ENCODE measurements at regions not wholly inside any gene's neighbourhood (a gene's known extent, or its start where the extent isn't known, plus 50 kb on each side); places are given as distances from the start of the nearest gene placed in this dataset.
"Not testable (repeated sequence)": the region's sequence is repeated elsewhere in the genome, so short reads cannot be mapped to it uniquely, and the experiment has no call there.

DNA sequence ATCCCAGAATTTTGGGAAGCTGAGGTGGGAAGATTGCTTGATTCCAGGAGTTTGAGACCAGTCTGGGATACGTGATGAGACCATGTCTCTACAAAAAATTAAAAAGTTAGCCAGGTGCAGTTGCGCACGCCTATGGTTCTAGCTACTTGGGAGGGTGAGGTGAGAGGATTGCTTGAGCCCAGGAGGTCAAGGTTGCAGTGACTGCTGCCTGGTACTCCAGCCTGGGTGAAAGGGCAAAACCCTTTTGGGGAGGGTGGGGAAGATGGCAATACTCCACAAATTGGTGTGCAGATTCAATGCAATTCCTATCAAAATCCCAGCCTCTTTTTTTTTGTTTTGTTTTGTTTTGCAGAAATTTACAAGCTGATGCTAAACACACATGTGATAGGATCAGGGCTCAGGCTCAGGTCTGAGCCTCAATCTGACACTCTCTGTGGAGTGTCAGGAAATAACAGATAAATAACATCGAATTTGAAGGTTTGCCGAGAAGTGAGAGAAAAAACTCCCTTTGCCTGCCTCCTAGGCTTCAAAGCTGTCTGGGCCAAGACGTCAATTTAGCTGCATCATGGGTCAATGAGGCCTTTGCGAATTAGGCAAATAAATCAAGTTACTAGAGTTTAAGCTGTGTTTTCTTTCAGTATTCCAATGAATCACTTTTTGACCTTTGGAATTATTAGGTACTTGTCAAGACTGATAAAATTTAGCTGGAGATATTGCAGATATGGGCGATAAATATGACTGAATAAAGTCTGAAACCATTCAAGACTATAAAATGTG is 142.5 kb upstream of the PTPN20 start:
- H3K9me3 Mint-ChIP-seq (ENCODE audit: unreplicated experiment); H3K36me3 ChIP-seq (ENCODE audit: control insufficient read depth, insufficient read depth, low read length); H3K27me3 Mint-ChIP-seq (ENCODE audit: insufficient read depth, unreplicated experiment); POLR2A ChIA-PET; H3K4me3 ChIP-seq (ENCODE audit: low read depth, low read length); H3K4me1 ChIP-seq; DNase-seq; H3K9me3 ChIP-seq; H3K36me3 Mint-ChIP-seq (ENCODE audit: insufficient read depth, unreplicated experiment); BruUV-seq (replicated peaks); H3K27ac Mint-ChIP-seq (ENCODE audit: unreplicated experiment); H3K4me1 Mint-ChIP-seq (ENCODE audit: low read depth, unreplicated experiment); intact Hi-C loops (cut with micrococcal nuclease; ENCODE audit: unreplicated experiment); H3K4me3 Mint-ChIP-seq (ENCODE audit: unreplicated experiment); CTCF ChIA-PET; H3K27me3 ChIP-seq (replicated peaks; ENCODE audit: control insufficient read depth, insufficient read depth, low read length): not testable (repeated sequence)

GRCh38 chr10:46773178-46773896 is 137.9 kb upstream of the PTPN20 start:
- CTCF ChIA-PET; H3K27me3 ChIP-seq (replicated peaks; ENCODE audit: control insufficient read depth, insufficient read depth, low read length); H3K36me3 ChIP-seq (ENCODE audit: control insufficient read depth, insufficient read depth, low read length); H3K4me1 ChIP-seq; DNase-seq; H3K27ac Mint-ChIP-seq (ENCODE audit: unreplicated experiment); H3K4me3 Mint-ChIP-seq (ENCODE audit: unreplicated experiment); H3K9me3 Mint-ChIP-seq (ENCODE audit: unreplicated experiment); H3K9me3 ChIP-seq; H3K4me1 Mint-ChIP-seq (ENCODE audit: low read depth, unreplicated experiment); BruUV-seq (replicated peaks); POLR2A ChIA-PET; H3K27me3 Mint-ChIP-seq (ENCODE audit: insufficient read depth, unreplicated experiment); H3K4me3 ChIP-seq (ENCODE audit: low read depth, low read length); H3K36me3 Mint-ChIP-seq (ENCODE audit: insufficient read depth, unreplicated experiment); intact Hi-C loops (cut with micrococcal nuclease; ENCODE audit: unreplicated experiment): not testable (repeated sequence)

DNA sequence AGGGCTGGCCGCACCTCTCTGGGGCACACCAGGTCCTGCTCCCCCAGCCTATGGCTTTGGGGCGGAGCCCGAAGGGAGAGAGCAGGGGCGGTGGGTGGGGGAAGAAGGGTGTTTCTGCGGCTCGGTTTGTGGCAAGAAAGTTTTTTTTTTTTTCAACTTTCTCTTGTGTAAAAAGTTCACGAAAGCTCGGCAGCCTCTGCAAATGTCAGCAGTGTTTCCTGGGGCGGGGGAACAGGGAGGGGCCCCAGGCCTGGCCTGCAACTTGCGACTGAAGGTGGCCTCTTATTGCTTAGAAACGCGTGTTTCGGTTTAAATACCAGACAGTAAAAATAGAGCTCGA is 137.4 kb upstream of the PTPN20 start:
- H3K9me3 ChIP-seq; H3K27ac Mint-ChIP-seq (ENCODE audit: unreplicated experiment); H3K27me3 ChIP-seq (replicated peaks; ENCODE audit: control insufficient read depth, insufficient read depth, low read length); CTCF ChIA-PET; H3K4me3 ChIP-seq (ENCODE audit: low read depth, low read length); H3K4me1 Mint-ChIP-seq (ENCODE audit: low read depth, unreplicated experiment); H3K4me3 Mint-ChIP-seq (ENCODE audit: unreplicated experiment); POLR2A ChIA-PET; DNase-seq; H3K9me3 Mint-ChIP-seq (ENCODE audit: unreplicated experiment); intact Hi-C loops (cut with micrococcal nuclease; ENCODE audit: unreplicated experiment); H3K27me3 Mint-ChIP-seq (ENCODE audit: insufficient read depth, unreplicated experiment); H3K36me3 ChIP-seq (ENCODE audit: control insufficient read depth, insufficient read depth, low read length); H3K36me3 Mint-ChIP-seq (ENCODE audit: insufficient read depth, unreplicated experiment); H3K4me1 ChIP-seq; BruUV-seq (replicated peaks): not testable (repeated sequence)

DNA sequence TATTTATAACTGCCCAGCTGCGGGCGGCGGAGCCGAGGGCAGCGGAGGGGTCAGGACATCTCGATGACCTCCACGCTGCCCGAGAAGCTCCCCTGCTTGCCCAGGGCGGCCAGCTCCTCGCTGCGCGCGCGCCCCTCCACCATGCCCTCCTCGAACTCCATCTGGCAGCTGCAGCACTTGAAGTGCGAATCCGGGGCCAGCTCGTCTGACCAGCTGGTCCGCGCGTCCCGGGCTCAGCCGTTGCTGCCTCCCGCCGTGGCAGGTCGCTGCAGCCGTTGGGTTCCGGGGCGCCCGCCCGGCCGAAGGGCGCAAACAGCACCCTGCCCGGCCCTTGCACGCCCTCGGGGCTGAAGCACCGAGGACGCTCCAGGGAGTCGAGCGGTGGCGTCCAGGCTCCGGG is 136.9 kb upstream of the PTPN20 start:
- H3K36me3 ChIP-seq (ENCODE audit: control insufficient read depth, insufficient read depth, low read length); BruUV-seq (replicated peaks); H3K27me3 Mint-ChIP-seq (ENCODE audit: insufficient read depth, unreplicated experiment); H3K27ac Mint-ChIP-seq (ENCODE audit: unreplicated experiment); H3K4me1 Mint-ChIP-seq (ENCODE audit: low read depth, unreplicated experiment); POLR2A ChIA-PET; H3K9me3 ChIP-seq; H3K4me1 ChIP-seq; CTCF ChIA-PET; DNase-seq; H3K36me3 Mint-ChIP-seq (ENCODE audit: insufficient read depth, unreplicated experiment); intact Hi-C loops (cut with micrococcal nuclease; ENCODE audit: unreplicated experiment); H3K4me3 Mint-ChIP-seq (ENCODE audit: unreplicated experiment); H3K4me3 ChIP-seq (ENCODE audit: low read depth, low read length); H3K9me3 Mint-ChIP-seq (ENCODE audit: unreplicated experiment); H3K27me3 ChIP-seq (replicated peaks; ENCODE audit: control insufficient read depth, insufficient read depth, low read length): not testable (repeated sequence)

DNA sequence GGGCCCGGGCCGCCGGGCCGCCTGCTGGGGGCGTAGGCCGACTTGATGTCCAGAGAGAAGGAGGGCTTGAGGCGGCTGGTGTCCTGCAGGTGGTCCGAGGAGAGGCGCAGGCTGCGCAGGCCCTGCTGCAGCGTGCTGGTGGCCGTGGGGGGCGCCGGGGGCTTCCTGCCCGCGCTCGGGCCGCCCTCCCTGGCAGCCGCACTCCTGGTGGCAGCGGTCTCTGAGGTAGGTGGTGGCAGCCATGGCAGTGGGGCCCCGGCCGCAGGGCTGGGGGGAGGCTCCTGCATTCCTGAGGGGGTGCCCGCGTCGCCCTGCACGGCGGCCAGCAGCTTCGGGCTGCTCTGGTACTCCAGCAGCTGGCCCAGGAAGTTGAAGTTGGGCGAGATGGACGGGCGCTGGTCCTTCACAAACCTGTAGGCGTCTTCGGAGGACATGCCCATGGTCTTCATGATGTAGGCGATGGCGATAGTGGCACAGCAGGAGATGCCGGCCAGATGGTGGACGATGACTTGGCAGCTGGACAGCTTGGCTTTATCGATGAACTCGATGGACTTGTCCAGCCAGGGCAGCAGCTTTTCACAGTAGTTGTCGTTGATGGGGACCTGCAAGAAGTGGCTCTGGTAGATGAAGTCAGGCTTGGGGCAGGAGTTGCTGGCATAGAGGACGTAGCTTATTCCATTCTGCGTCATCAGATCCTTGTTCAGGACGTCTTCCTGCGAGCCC is 136.1 kb upstream of the PTPN20 start:
- intact Hi-C loops (cut with micrococcal nuclease; ENCODE audit: unreplicated experiment); CTCF ChIA-PET; H3K4me1 ChIP-seq; POLR2A ChIA-PET; H3K4me3 Mint-ChIP-seq (ENCODE audit: unreplicated experiment); H3K36me3 ChIP-seq (ENCODE audit: control insufficient read depth, insufficient read depth, low read length); H3K9me3 Mint-ChIP-seq (ENCODE audit: unreplicated experiment); H3K4me1 Mint-ChIP-seq (ENCODE audit: low read depth, unreplicated experiment); H3K9me3 ChIP-seq; BruUV-seq (replicated peaks); H3K27me3 Mint-ChIP-seq (ENCODE audit: insufficient read depth, unreplicated experiment); H3K27me3 ChIP-seq (replicated peaks; ENCODE audit: control insufficient read depth, insufficient read depth, low read length); H3K27ac Mint-ChIP-seq (ENCODE audit: unreplicated experiment); H3K4me3 ChIP-seq (ENCODE audit: low read depth, low read length); DNase-seq; H3K36me3 Mint-ChIP-seq (ENCODE audit: insufficient read depth, unreplicated experiment): not testable (repeated sequence)

DNA sequence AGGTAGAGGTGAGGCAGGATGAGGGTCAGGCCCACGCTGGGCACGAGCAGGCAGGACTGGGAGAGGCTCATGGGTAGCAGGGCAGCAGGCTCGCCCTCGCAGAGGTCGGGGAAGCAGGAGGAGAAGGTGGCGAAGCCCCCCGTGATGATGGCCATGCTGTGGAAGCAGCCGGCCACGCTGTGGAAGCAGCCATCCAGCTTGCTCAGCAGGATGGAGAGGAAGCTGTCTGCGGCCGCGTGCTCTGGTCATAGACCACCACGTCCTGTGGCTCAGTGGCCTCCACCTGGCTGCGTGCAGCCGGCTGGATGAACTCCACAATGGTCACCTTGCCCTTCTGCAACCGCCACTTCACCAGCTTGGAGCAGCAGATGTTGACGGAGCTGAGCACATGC is 135.6 kb upstream of the PTPN20 start:
- H3K36me3 ChIP-seq (ENCODE audit: control insufficient read depth, insufficient read depth, low read length); H3K36me3 Mint-ChIP-seq (ENCODE audit: insufficient read depth, unreplicated experiment); H3K27me3 ChIP-seq (replicated peaks; ENCODE audit: control insufficient read depth, insufficient read depth, low read length); H3K9me3 Mint-ChIP-seq (ENCODE audit: unreplicated experiment); H3K27me3 Mint-ChIP-seq (ENCODE audit: insufficient read depth, unreplicated experiment); H3K4me3 Mint-ChIP-seq (ENCODE audit: unreplicated experiment); H3K4me3 ChIP-seq (ENCODE audit: low read depth, low read length); H3K27ac Mint-ChIP-seq (ENCODE audit: unreplicated experiment); H3K4me1 Mint-ChIP-seq (ENCODE audit: low read depth, unreplicated experiment); DNase-seq; intact Hi-C loops (cut with micrococcal nuclease; ENCODE audit: unreplicated experiment); CTCF ChIA-PET; H3K9me3 ChIP-seq; BruUV-seq (replicated peaks); POLR2A ChIA-PET; H3K4me1 ChIP-seq: not testable (repeated sequence)

GRCh38 chr10:46779571-46779970 is 131.7 kb upstream of the PTPN20 start:
- H3K4me1 Mint-ChIP-seq (ENCODE audit: low read depth, unreplicated experiment) = peaks cover 30% of the 10 kb centered on the region
- POLR2A ChIA-PET; H3K4me3 Mint-ChIP-seq (ENCODE audit: unreplicated experiment); CTCF ChIA-PET; DNase-seq; H3K4me1 ChIP-seq; H3K36me3 Mint-ChIP-seq (ENCODE audit: insufficient read depth, unreplicated experiment); BruUV-seq (replicated peaks); intact Hi-C loops (cut with micrococcal nuclease; ENCODE audit: unreplicated experiment); H3K9me3 ChIP-seq; H3K27me3 Mint-ChIP-seq (ENCODE audit: insufficient read depth, unreplicated experiment); H3K27me3 ChIP-seq (replicated peaks; ENCODE audit: control insufficient read depth, insufficient read depth, low read length); H3K27ac Mint-ChIP-seq (ENCODE audit: unreplicated experiment); H3K9me3 Mint-ChIP-seq (ENCODE audit: unreplicated experiment); H3K4me3 ChIP-seq (ENCODE audit: low read depth, low read length); H3K36me3 ChIP-seq (ENCODE audit: control insufficient read depth, insufficient read depth, low read length): not testable (repeated sequence)
